ENCODE measurements at regions not wholly inside any gene's neighbourhood (a gene's known extent, or its start where the extent isn't known, plus 50 kb on each side); places are given as distances from the start of the nearest gene placed in this dataset.

- TF ChIP-seq EZH2 (IDR thresholded peaks at IDR 0.05; ENCODE audit: insufficient read depth, poor library complexity, severe bottlenecking): no peak
- no peak for TF ChIP-seq EZH2phosphoT487 (IDR thresholded peaks at IDR 0.05; ENCODE audit: insufficient read depth, low read depth)
Measured at GRCh38 chr1:172895050-172895460, 155.7 kb downstream of the TNFSF18 start.

Measured in GM23248 (cell line).